Upper lobe of right lung (tissue), 1 donor: ENCODE measurements at regions not wholly inside any gene's neighbourhood (a gene's known extent, or its start where the extent isn't known, plus 50 kb on each side); places are given as distances from the start of the nearest gene placed in this dataset.
A peak's percentile ranks its signal among the peaks of the same experiment; 100 is the strongest.

ENCODE experiments used
- ATAC-seq: fragments of 200-7000 bp; cut with Tn5 transposase; one replicate; pipeline ENCODE4 v1.9.1; 2020; ENCODE audit warnings: mild to moderate bottlenecking, moderate library complexity
- DNase-seq: peaks from one replicate; pipeline ENCODE4 v3.0.0-alpha.2; 2020
- H3K27ac ChIP-seq: fragments of 200-600 bp; one replicate; pipeline ENCODE4 v1.8.0; 2022
- H3K27me3 ChIP-seq: fragments of 200-600 bp; one replicate; pipeline ENCODE4 v1.8.0; 2022; ENCODE audit warnings: mild to moderate bottlenecking
- H3K36me3 ChIP-seq: fragments of 200-600 bp; one replicate; pipeline ENCODE4 v1.8.0; 2022
- H3K4me1 ChIP-seq: fragments of 200-600 bp; one replicate; pipeline ENCODE4 v1.8.0; 2022
- H3K4me3 ChIP-seq: fragments of 200-600 bp; one replicate; pipeline ENCODE4 v1.8.0; 2022; ENCODE audit warnings: mild to moderate bottlenecking
- H3K9me3 ChIP-seq: fragments of 200-600 bp; one replicate; pipeline ENCODE4 v1.8.0; 2022
- intact Hi-C: fragments of 100-400 bp; cut with DNase I; formaldehyde crosslinking; loops from one replicate; pipeline ENCODE4 v1.11.0; 2022
- TF ChIP-seq, protein P1 (sequence below): fragments of 200-600 bp; IDR thresholded peaks from one replicate; pipeline ENCODE4 v1.8.0; 2022; ENCODE audit warnings: antibody characterized with exemption
- donor health status: DM: no; HTN: yes; CAD: no; lungs with severe emphysema.

DNA sequence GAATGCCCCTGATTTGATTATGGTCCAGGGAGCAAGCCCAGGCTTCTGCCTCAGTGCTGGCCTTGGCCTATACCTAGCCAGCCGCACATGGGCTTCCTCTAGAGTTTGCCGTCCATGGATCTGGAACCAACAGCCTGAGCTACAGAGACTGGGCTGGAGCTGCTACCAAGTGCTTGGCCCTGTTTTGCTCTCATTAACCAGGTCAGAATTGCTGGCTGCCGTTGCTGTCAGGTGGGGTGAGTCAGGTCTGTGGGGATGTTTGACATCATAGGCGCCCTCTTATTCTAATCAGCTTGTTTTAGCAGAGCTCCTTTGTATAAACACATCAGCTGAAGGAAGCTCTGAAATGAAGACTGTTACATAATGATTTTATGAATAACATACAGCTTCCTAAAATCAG lies 83.1 kb upstream of the PHACTR2 start:
- no peaks in the 10 kb centered on the region for H3K4me1 ChIP-seq
- H3K27ac ChIP-seq: no peak overlapping the region
- no peaks in the 10 kb centered on the region for H3K27me3 ChIP-seq
- TF ChIP-seq, protein P1, sequence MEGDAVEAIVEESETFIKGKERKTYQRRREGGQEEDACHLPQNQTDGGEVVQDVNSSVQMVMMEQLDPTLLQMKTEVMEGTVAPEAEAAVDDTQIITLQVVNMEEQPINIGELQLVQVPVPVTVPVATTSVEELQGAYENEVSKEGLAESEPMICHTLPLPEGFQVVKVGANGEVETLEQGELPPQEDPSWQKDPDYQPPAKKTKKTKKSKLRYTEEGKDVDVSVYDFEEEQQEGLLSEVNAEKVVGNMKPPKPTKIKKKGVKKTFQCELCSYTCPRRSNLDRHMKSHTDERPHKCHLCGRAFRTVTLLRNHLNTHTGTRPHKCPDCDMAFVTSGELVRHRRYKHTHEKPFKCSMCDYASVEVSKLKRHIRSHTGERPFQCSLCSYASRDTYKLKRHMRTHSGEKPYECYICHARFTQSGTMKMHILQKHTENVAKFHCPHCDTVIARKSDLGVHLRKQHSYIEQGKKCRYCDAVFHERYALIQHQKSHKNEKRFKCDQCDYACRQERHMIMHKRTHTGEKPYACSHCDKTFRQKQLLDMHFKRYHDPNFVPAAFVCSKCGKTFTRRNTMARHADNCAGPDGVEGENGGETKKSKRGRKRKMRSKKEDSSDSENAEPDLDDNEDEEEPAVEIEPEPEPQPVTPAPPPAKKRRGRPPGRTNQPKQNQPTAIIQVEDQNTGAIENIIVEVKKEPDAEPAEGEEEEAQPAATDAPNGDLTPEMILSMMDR: no peak
- no peak overlapping the region for H3K4me3 ChIP-seq
- no peaks in the 10 kb centered on the region for H3K36me3 ChIP-seq
- intact Hi-C loops: no loop called here
- DNase-seq: no peak
- H3K9me3 ChIP-seq: no peaks in the 10 kb centered on the region
- ATAC-seq: peak; percentile 32

DNA sequence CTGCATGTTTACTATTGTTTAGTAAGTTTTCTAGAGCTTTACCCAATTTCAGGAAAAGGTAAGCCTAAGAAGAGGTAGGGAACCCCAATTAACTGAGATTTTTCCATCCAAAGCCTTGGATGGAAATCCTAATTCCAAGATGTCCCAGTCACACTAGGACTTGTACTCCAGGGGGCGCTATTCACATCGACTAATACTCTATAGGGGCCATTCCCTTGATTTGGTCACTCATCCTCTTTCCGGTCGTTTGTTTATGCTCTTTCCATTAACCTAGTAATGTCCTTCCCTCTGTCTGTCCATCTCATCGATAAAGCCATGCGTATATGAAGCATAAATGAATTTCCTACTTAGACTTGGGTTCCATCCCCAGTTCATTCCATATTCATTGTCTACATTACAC lies 80.8 kb upstream of the FUCA2 start:
- TF ChIP-seq, protein P1: peak; percentile 36
- no peak for DNase-seq
- Histone ChIP-seq H3K9me3 (no peaks in the 10 kb centered on the region), H3K27me3 (no peaks in the 10 kb centered on the region), H3K4me1 (no peaks in the 10 kb centered on the region), H3K27ac (no peak overlapping the region), H3K36me3 (no peaks in the 10 kb centered on the region), H3K4me3 (no peak overlapping the region)
- peak; percentile 47 for ATAC-seq
- intact Hi-C loops: no loop called here

DNA sequence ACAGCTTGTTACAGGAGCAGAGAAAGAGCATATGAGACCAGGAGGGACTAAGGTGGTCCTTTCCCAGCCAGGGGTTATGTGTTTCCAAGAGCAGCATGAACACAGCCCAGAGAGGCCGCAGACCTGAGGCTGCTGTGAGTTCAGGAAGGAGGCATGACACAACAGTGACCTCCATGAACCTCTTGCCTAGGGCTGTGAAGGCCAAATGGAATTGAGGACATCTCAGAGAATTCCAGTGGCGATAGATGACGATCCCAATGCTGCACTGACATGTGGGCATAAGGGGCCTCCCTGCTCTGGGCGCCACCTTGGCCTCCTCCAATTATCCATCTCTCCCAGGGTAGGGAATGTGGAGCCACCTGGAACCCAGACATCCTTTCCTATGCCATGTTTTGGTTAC lies 79.9 kb upstream of the FUCA2 start:
- Histone ChIP-seq H3K27ac (no peak overlapping the region), H3K9me3 (no peaks in the 10 kb centered on the region), H3K27me3 (no peaks in the 10 kb centered on the region), H3K4me3 (no peak overlapping the region), H3K4me1 (no peaks in the 10 kb centered on the region), H3K36me3 (no peaks in the 10 kb centered on the region)
- DNase-seq (no peak), ATAC-seq (no peak)
- TF ChIP-seq, protein P1: no peak
- intact Hi-C loops: no loop called here

DNA sequence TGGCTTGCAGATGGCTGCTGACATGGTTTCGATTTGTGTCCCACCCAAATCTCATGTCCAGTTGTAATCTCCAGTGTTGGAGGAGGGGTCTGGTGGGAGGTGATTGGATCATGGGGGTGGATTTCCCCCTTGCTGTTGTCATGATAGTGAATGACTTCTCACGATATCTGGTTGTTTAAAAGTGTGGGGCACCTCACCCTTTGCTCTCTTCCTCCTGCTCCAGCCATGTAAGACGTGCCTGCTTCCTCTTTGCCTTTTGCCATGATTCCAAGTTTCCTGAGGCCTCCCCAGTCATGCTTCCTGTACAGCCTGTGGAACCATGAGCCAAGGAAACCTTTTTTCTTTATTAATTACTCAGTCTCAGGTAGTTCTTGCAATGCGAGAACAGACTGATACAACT lies 77.6 kb upstream of the FUCA2 start:
- intact Hi-C loops: no loop called here

DNA sequence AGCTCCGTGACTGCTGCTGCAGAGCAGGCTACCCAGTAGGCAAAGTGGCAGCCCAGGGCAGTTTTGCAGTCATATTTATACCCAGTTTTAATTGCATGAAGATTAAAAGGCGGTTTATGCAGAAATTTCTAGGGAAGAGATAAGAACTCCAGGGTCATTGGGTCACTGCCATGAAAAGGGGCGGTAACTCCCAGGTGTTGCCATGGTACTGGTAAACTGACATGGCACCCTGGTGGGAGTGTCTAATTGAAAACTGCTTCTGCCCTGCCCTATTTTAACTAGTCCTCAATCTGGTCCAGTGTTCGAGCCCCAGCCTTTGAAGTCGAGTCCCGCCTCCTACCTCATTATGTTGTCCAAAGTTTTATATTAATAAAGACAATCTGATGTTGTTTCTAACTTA lies 75.0 kb upstream of the FUCA2 start:
- TF ChIP-seq, protein P1: no peak
- no peaks in the 10 kb centered on the region for H3K9me3 ChIP-seq
- no peak for ATAC-seq
- H3K27ac ChIP-seq: no peak overlapping the region
- no peaks in the 10 kb centered on the region for H3K36me3 ChIP-seq
- DNase-seq: no peak
- H3K4me3 ChIP-seq: no peak overlapping the region
- no peaks in the 10 kb centered on the region for H3K27me3 ChIP-seq
- intact Hi-C loops: no loop called here
- H3K4me1 ChIP-seq: no peaks in the 10 kb centered on the region

More for the DNA sequence above, 77.6 kb upstream of the FUCA2 start:
- H3K4me1 ChIP-seq: no peaks in the 10 kb centered on the region
- no peak for ATAC-seq
- no peaks in the 10 kb centered on the region for H3K36me3 ChIP-seq
- TF ChIP-seq, protein P1: no peak
- no peak for DNase-seq
- H3K4me3 ChIP-seq: no peak overlapping the region
- H3K27ac ChIP-seq: no peak overlapping the region
- H3K27me3 ChIP-seq: no peaks in the 10 kb centered on the region
- no peaks in the 10 kb centered on the region for H3K9me3 ChIP-seq

DNA sequence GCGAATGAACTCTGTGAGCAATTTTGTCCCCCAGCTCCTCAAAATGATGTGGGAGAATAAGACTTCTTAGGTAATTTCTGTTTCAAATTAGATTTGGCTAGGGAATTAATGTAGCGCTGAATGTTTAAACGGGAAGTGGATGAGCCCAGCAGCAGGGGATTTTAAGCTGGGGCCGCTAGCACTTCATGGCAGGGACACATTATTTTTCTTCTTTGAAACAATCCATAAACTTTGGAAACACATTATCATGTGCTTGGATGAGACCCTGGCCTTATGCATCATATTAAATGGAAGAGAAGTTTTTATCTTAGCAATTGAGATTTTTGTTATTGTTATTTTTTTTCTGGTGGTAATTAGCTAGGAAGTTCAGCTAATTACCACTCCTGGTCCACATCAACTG lies 74.2 kb upstream of the FUCA2 start:
- ATAC-seq (no peak), DNase-seq (no peak)
- no peaks in the 10 kb centered on the region for H3K36me3 ChIP-seq
- H3K4me1 ChIP-seq: no peaks in the 10 kb centered on the region
- no peak overlapping the region for H3K27ac ChIP-seq
- H3K9me3 ChIP-seq: no peaks in the 10 kb centered on the region
- H3K27me3 ChIP-seq: no peaks in the 10 kb centered on the region
- TF ChIP-seq, protein P1: no peak
- H3K4me3 ChIP-seq: no peak overlapping the region
- intact Hi-C loops: no loop called here
